GM19099 (cell line): ENCODE measurements at regions not wholly inside any gene's neighbourhood (a gene's known extent, or its start where the extent isn't known, plus 50 kb on each side); places are given as distances from the start of the nearest gene placed in this dataset.

Source experiments
- POLR2A ChIP-seq: IDR thresholded peaks from 3 replicates; pipeline ENCODE4 v1.6.1; 2011; ENCODE audit warnings: low read depth; ENCODE audit not compliant: insufficient read length; ENCODE audit errors: extremely low read depth

- no peak for TF ChIP-seq POLR2A
Measured at GRCh38 chr6:138618168-138618567, 118.9 kb upstream of the NHSL1 start.

GRCh38 chr6:138620630-138621029, 121.3 kb upstream of the NHSL1 start:
- TF ChIP-seq POLR2A, result no peak

- no peak for TF ChIP-seq POLR2A
Measured at GRCh38 chr6:138622967-138623366, 123.7 kb upstream of the NHSL1 start.

GRCh38 chr6:138631566-138631965, 132.3 kb upstream of the NHSL1 start:
- TF ChIP-seq POLR2A, result no peak

GRCh38 chr6:138637822-138638221, 135.7 kb upstream of the CCDC28A start:
- TF ChIP-seq POLR2A, result no peak

- no peak for TF ChIP-seq POLR2A
Measured at GRCh38 chr6:138638604-138639003, 135.0 kb upstream of the CCDC28A start.

- no peak for TF ChIP-seq POLR2A
Measured at GRCh38 chr6:138640028-138640427, 133.5 kb upstream of the CCDC28A start.

- no peak for TF ChIP-seq POLR2A
Measured at GRCh38 chr6:138643210-138643609, 130.4 kb upstream of the CCDC28A start.

GRCh38 chr6:138645976-138646640, 127.5 kb upstream of the CCDC28A start:
- no peak for TF ChIP-seq POLR2A

- no peak for TF ChIP-seq POLR2A
Measured at GRCh38 chr6:138647006-138647405, 126.6 kb upstream of the CCDC28A start.

GRCh38 chr6:138648127-138648526, 125.4 kb upstream of the CCDC28A start:
- TF ChIP-seq POLR2A, result no peak

- no peak for TF ChIP-seq POLR2A
Measured at GRCh38 chr6:138651491-138651890, 122.1 kb upstream of the CCDC28A start.

- no peak for TF ChIP-seq POLR2A
Measured at GRCh38 chr6:138652824-138653223, 120.7 kb upstream of the CCDC28A start.

- TF ChIP-seq POLR2A, result no peak
Measured at GRCh38 chr6:138653435-138653834, 120.1 kb upstream of the CCDC28A start.

- no peak for TF ChIP-seq POLR2A
Measured at GRCh38 chr6:138654715-138655634, 118.6 kb upstream of the CCDC28A start.

- TF ChIP-seq POLR2A, result no peak
Measured at GRCh38 chr6:138655828-138656227, 117.7 kb upstream of the CCDC28A start.

GRCh38 chr6:138656364-138657064, 117.1 kb upstream of the CCDC28A start:
- no peak for TF ChIP-seq POLR2A
